GM20431 (cell line): ENCODE measurements at regions not wholly inside any gene's neighbourhood (a gene's known extent, or its start where the extent isn't known, plus 50 kb on each side); places are given as distances from the start of the nearest gene placed in this dataset.

Experiments used
- in situ Hi-C: fragments of 300-500 bp; cut with MseI, MboI; formaldehyde crosslinking; loops from one replicate; pipeline ENCODE4 v1.15.0; 2020; ENCODE audit warnings: low sequenced_read_pairs; ENCODE audit not compliant: unreplicated experiment

DNA sequence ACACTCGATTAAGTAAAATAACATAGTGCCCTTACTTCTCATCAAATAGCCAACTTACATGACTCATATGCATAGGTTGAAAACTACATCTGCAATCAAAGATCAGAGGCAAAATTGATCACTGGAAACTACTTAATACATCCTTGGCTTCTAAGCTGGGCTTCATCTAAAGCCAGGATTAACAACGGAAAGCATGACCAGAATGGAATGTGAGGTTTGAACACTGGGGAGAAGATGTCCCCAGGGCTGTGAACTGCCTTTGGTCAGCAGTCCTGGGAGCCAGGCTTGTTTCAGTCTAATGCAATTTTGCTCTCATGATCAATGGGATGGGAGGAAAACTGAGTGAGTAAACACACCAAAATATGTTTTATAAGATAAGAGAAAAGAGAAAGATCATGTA, 192.5 kb upstream of the TTC29 start:
- in situ Hi-C loops, result no loop called here

DNA sequence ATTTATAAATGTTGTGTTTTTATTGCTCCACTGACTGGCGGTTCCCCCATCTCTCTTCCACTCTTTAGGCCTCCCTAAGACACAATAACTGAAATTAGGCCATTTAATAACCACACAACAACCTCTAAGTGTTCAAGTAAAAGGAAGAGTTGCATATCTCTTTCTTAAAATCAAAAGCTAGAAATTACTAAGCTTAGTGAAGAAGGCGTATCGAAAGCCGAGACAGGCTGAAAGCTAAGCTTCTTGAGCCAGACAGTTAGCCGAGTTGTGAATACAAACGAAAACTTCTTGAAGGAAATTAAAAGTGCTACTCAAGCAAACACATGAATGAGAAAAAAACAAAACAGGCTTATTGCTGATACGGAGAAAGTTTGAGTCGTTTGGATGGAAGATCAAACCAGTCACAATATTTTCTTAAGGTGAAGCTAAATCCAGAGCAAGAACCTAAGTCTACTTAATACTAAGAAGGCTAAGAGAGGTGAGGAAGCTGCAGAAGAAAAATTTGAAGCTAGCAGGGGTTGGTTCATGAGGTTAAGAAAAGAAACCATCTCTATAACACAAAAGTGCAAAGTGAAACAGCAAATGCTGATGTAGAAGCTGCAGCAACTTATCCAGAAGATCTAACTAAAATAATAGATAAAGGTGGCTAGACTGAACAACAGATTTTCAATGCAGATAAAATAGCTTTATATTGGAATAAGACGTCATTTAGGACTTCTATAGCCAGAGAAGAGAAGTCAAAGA, 194.0 kb upstream of the TTC29 start:
- in situ Hi-C loops, result no loop called here

DNA sequence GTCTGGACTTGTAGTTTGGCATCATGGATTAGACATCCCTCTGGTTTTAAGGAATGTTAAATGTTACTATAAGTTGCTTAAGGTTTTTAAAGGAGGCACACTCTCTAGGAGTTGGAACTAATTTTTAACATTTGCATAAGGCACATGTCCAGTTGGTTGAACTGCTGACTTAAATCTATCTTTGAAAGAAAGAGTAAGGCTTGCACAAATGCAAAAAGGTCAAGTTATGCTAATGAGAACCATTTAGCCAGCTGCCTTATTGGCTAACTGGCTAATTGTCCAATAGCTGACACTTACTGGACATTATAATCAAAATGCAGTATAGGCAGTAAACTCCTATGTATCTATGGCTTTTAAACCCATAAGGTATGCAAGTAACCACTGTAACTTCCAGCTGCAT, 206.1 kb upstream of the TTC29 start:
- in situ Hi-C loops, result loop anchor here (25.0 kb wide), 1 partner anchor 436 kb away; no protein-coding TSS in a partner anchor

DNA sequence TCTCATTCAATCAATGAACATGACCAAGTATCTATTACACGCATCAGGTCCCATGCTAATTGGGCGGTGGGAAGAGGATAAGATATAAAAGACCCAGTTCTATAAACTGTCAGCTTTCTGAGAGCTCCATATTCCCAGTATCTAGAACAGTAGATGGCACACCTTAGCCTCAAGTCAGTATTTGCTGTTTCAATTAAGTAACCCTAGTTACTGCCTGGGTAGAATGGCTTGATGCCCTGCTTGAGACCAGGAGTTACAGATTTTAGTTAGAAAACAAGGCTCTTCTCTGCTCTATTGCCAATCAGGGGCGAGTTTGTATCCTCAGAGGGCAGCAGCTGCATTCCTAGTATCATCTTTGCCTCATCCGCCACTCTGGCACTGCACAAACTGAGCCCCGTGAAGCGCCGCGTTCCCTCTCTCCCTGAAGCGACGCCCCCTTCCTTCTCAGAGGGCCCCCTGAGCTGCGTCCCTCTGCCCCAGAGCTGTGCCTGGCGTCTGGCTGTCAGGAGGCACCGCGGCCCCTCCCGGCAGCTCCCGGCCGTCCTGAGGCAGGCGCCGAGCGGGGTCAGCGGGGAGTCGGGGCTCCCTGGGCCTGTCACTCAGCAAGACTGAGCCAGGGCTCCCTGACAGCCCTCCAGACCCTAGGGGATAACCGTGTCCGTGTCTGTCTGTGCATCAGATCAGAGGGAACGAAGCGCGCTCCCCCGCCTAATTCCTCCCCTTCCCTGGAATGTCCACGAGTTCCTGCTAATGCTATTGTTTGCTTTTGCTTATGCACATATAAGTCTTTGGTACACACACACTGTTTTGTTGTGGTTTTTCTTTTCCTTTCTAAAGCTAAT, 212.4 kb upstream of the TTC29 start:
- in situ Hi-C loops, result loop anchor here (25.0 kb wide), 1 partner anchor 429 kb away; no protein-coding TSS in a partner anchor

DNA sequence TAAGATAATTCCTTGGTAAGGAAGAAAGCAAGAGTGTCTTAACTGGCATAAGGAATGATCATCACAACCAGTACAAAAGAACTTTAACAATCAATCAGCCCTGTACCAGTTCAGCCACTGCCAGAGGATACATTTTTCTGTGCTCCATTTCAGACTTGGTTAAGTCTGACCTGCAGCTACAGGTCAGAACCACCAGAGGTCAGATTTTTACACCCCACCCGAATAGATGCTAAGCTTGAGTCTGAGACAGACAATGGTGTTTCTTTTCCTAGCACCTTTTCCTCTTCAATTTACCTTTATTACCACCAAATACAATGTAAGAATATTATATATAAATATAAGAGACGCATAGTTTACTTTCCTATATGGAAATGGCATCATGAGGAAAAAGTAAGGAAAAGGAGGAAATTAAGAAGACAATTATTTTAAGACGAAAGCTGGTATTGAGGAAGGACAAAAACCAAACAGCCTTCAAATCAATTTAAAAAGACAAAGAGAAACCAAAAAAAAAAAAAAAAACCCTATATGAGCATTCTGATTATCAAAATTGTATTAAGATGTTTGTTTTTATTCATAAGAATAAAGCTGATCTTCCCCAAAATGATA, 215.3 kb upstream of the TTC29 start:
- in situ Hi-C loops, result loop anchor here (25.0 kb wide), 1 partner anchor 426 kb away; no protein-coding TSS in a partner anchor

DNA sequence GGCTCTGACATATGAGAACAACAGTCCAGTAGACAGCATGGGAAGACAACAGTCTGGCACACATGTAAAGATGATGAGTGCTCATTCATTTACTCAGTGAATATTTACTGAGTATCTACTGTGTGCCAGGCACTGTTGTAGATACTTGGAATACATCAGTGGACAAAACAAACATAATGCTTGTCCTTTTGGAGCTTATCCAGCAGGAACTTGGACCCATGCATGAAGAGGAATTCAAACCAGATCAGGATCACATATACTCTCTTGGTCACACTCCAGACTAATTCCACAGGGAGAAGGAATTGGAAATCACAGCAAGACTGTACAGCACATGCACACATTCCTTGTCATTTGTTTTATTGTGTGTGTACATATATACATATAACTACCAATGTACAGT, 217.6 kb upstream of the TTC29 start:
- in situ Hi-C loops, result loop anchor here (25.0 kb wide), 1 partner anchor 424 kb away; no protein-coding TSS in a partner anchor

DNA sequence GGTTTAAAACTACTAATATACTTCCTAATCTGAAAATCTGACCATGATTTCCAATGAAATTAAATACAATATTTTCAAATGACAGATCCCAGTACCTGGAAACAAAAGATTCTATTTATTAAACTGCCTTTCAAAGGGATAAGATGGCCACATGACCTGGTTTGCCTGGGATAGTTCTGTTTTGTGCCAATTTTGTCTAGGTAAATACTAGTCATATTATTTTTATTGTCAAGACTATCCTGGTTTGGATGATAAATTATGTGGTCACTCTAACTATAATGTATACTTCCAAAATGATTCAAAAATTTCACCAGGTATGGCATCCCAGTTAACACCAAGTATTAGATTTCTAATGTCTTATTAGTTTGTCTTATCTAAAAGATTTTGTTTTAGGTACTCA, 222.5 kb upstream of the TTC29 start:
- in situ Hi-C loops, result loop anchor here (25.0 kb wide), 1 partner anchor 419 kb away; no protein-coding TSS in a partner anchor

DNA sequence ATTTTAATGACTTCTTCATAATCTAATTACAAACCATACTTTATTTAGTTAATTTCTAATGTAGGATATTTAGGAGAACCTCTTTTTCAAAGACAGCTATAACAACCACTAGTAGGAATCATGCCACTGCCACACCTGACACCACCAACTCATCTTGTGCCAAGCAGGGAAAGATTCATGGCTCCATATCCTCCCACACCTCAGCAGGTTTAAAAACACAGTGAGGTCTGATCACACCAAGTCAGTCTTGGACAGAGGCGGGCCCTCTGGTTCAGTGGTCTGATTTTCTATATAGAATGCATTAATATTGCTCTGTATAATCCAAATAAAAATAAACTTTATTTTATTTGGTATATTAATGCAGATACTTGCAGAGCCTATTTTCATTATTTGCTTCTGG, 227.7 kb upstream of the TTC29 start:
- in situ Hi-C loops, result loop anchor here (25.0 kb wide), 1 partner anchor 414 kb away; no protein-coding TSS in a partner anchor

DNA sequence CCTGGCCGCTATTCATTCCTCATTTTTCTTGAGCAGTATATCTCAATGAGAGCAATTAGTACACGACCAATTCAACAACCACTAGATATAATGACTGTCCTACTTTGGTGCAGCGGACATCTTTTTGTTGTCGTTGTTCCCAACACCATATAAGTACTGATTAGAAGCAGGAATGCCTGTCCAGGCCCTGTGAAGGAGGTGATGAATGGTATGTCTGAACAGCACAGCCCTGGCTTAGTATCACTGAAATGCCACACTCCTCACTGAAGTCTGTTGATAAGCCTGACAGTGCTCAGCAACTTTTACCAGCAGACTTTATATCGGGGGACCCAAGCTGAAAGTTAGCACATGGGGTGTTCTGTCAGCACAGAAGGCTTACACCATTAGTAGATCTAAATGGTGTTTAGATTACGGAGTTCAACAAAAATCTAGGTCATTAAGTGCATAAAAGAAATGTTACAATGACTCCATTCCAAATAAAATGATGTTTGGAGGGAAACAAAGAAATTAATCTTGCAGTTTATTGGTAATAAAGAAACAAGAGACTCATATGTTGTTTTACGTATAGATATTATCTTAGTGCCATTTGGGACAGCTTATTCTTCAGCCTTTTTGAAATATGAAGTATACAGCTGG, 228.3 kb upstream of the TTC29 start:
- in situ Hi-C loops, result loop anchor here (25.0 kb wide), 1 partner anchor 413 kb away; no protein-coding TSS in a partner anchor

DNA sequence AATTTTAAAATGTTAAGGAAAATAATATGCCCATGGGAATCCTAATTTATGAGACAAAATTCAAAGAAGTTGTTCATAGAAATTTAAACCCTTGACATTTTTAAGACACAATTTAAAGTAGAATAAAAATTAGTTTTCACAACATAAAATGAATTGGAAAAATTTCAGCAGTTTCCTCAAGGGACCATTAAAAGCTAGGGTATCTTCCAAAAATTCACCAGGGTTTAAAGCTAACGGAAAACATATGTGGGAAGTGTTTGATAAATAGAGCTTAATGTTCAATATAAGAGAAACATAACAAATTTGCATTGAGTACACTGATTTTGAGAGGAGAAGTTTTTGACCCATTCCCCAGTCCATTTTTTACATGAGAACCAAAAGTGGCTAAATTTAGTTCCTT, 228.9 kb upstream of the TTC29 start:
- in situ Hi-C loops, result loop anchor here (25.0 kb wide), 1 partner anchor 413 kb away; no protein-coding TSS in a partner anchor

DNA sequence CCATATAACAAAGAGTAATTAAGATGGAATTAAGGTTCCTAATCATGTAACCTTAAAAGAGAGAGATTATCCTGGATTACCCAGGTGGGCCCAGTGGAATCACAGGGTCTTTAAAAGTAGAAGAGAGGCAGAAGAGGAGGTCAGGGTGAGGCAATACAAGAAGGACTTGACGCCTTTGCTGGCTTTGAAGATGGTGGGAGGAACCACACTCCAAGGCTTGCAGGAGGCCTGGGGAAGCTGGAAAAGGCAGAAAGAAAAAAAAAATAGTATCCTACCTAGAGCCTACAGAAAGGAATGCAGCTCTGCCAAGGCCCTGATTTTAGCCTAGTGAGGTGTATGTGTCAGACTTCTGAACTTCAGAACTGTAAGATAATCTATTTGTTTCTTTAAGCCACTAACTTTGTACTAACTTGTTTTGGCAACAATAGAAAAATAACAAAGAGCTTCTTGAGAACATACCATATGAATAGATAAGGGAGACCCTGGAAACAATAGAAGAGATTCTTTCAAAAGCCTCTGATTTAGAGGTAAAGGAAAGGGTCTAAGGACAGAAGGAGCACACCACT, 229.9 kb upstream of the TTC29 start:
- in situ Hi-C loops, result no loop called here

DNA sequence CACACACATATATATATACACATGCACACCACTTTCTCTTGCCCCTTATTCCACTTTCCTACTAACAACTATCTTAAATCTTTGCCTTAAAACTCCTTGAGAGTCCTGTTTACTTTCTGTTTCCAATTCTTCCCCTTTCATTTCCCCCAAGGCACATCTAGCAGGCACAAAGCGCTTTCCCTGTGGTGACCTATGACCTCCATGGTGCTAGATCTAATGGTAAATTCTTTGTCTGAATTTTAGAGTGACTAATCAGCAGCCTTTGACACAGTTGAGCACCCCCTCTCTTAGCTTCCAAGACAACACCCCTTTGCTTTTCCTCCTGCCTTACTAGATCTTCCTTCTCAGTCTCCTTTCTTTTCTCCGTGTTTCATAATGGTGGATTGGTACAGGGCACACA, 236.4 kb upstream of the TTC29 start:
- in situ Hi-C loops, result no loop called here

DNA sequence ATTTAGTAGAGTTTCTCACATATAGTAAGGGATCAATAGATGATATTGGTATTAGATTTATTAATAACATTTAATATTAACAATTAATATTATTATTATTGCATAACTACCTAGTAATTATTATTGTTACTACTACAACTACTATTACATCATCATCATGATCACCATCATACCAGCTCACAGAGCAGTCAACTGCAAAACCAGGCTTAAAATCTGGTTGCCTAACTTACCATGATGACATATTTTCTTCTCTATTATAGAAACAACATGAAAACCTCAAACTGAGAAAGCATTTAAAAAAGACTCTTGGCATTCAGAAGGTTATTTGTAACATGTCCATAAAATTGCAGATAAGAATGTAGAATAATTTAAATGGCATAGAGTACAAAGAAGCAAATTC, 247.0 kb upstream of the TTC29 start:
- in situ Hi-C loops, result no loop called here

DNA sequence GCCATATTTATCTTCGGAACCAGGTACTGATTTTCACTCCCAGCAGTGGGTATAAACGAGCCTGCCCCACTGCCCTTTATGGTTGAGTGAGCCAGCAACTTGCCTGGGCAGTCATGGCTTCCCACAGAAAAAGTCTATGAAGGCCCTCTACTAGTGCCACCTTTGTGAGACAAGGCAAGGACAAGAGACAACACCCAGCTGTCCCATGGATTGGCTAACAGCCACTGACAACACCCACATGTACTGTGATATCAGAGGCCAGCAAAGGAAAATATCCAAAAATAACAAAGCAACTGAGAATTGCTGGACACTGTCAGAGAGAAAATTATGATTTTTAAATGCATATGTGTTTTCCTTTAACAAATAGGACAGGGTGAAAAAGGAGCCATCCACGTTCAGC, 248.4 kb upstream of the TTC29 start:
- in situ Hi-C loops, result no loop called here

DNA sequence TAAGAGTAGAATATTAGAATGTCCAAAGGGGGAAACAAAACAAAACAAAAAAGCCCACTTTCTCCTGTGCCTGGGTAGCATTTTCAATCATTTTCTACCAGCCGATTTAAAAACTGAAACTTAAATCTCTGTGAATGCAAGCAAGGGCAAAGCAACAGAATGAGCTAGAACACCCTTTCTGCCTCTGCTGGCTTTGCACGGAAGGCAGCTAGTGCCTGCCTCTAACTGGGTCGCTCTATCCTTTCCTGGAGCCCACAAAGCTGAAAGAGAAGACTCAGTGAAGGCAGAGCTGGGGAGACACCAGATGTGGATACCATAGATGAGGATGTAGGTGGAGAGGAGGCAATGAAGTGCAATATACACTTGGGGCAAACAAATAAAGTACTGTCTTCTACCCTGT, 248.9 kb upstream of the TTC29 start:
- in situ Hi-C loops, result no loop called here

DNA sequence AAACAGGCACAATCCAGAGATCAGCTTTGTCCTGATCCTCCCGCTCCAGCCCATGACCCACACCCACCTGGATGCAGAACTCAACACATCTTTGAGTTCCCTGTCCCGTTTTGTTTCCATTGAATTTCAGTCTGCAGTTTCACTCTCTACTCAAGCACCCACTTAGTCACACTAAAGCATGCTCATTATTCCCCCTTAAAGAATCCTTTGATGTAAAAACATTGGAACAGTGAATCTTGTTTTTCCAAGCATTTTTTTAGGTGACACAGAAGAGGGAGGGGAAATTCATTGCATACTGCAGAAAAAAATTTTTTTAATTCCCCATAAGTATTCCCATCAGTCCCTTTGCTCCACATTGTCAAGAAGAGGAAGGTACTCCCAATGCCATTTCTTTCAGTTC, 249.7 kb upstream of the TTC29 start:
- in situ Hi-C loops, result no loop called here

DNA sequence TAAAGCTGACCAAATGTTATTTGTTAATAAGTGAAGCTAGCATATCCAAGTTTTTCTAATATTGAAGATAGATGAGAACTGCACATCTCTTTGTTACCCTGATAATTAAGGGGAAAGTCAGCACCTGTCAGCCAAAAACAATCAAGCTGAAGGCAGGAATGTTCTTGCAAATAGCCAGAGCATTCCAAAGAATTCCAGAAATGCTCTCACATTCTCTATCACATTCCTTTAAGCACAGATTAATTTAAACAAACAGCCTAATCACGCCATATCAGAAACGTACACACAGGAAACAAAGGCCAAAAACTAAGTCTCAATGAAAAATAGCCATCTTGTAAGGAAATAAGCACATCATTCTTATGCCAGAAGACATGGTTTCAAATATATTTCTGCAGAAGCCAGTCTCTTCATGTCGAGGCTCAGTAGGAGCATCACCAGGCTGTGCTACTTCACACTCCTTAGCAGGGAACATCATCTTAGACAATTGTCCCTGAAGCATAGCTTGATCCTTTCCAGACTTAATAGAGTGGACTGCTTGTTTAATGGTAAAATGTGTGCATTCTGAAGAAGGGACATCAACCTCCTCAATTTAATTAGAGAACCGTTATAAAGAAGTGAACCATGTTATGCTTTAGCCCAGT, 252.9 kb upstream of the TTC29 start:
- in situ Hi-C loops, result no loop called here

DNA sequence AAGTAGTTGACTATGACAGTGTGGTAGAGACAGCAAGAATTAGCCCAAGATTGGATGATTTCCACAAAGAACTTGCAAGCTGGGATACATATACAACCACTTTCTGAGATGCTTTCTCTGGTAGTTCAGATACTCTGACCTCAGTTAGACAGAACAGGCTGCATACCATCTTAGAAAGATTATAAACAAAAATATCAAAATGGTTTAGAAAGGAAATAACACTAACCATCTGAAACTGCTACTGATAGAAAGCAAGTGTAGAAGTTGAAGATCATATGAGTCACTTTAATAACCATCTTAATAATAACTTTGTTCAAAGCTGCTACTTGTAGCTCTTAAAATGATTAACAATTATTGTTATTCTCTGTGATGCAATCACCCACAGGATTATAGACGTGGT, 255.4 kb upstream of the TTC29 start:
- in situ Hi-C loops, result no loop called here

DNA sequence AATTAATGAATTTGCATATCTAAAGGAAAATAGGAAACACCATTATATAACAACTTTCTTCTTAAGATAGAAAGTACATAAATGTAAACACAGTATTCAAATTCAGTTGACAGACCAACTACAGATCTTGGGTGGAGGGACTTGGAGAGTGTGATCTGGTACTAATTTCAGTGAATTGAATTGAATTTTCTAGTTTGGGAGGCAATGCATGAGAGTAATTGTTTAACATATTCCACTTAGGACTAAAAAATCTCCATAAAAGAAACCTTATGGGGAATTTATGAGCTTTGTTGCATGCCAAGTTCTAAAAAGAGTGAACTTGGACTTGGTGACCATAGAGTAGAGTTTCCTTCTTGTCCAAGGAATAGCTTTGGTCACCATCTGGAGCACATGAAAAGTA, 261.1 kb upstream of the TTC29 start:
- in situ Hi-C loops, result no loop called here
